ENCODE measurements at regions not wholly inside any gene's neighbourhood (a gene's known extent, or its start where the extent isn't known, plus 50 kb on each side); places are given as distances from the start of the nearest gene placed in this dataset.

DNA sequence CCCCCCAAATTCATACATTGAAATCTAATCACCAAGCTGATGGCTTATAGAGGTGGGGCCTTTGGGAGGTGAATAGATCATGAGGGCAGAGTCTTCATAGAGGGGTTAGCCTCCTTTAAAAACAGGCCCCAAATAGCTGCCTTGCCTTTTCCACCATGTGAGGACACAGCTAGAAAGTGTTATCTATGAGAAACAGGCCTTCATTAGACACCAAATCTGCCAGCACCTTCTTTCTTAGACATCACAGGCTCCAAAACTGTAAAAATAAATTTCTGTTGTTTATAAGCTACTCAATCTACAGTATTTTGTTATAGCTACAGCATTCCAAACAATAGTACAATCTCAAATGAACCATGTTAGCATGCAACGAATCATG, 459.3 kb upstream of the GCFC2 start:
- Histone ChIP-seq H3K4me2 (ENCODE audit: low read length) (no peak overlapping the region), H2BK5ac (ENCODE audit: low read length) (no peak overlapping the region), H3K4me1 (ENCODE audit: control insufficient read depth, low read depth, low read length) (no peaks in the 10 kb centered on the region), H3K36me3 (ENCODE audit: control insufficient read depth, insufficient read depth, low read length) (no peaks in the 10 kb centered on the region), H4K8ac (ENCODE audit: low read depth, low read length) (no peak overlapping the region), H3K79me1 (ENCODE audit: low read length) (no peaks in the 10 kb centered on the region), H3K4ac (ENCODE audit: low read depth, low read length) (no peak overlapping the region), H3K4me3 (ENCODE audit: low read length) (no peak overlapping the region), H3K27ac (ENCODE audit: low read depth, low read length) (no peak overlapping the region), H3K9ac (ENCODE audit: low read length) (no peak overlapping the region), H3K79me2 (ENCODE audit: control insufficient read depth, insufficient read depth, low read length) (no peaks in the 10 kb centered on the region), H2BK120ac (ENCODE audit: low read depth, low read length) (no peak overlapping the region), H2BK15ac (replicated peaks; ENCODE audit: low read depth) (no peak overlapping the region), H4K5ac (ENCODE audit: low read length) (no peak overlapping the region), H3K56ac (ENCODE audit: low read length) (no peak overlapping the region), H3K27me3 (ENCODE audit: insufficient read depth, low read length, poor library complexity) (no peaks in the 10 kb centered on the region), H3K18ac (ENCODE audit: low read length) (no peak overlapping the region), H3K23ac (ENCODE audit: low read length) (no peak overlapping the region), H2AK5ac (ENCODE audit: low read length) (no peak overlapping the region)
- no peak for DNase-seq
- no CpG with 5 or more reads among the region's 1 CpG for WGBS (ENCODE audit: extremely low coverage, insufficient coverage, low lambda C conversion rate)

DNA sequence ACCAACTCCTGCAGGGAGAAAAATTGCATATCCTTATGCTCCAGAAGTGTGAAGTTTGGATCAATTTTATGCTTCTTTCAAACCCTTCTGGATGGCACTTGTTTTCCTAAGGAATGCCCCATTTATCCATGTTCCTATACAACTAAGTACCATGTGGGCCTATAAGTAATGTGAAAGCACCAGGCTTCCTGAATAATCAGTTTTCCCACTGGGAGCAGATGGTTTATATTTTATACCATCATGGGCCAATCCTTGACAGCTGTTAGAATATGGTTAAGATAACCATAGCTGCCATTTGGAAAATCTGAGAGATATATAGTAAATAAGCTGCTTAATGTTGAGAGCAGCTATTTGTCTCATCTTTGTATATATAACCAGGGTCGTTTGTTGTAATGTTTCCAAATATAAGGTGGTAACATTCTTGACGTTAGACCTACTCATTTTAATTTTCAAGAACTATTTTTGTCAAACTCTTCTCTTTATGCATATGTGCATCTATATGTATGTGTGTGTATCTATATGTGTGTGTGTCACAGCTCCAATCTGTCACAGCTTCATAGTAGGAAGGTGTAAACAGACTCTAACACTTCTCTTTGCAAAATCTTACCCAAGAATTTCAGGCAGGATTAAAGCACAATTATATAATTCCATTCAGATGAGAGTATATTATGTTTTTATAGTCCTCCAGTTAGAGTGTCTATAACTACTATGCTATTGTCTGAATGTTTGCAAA, 458.7 kb upstream of the GCFC2 start:
- no peak overlapping the region for H2BK5ac ChIP-seq (ENCODE audit: low read length)
- H3K79me2 ChIP-seq (ENCODE audit: control insufficient read depth, insufficient read depth, low read length) = no peaks in the 10 kb centered on the region
- H4K5ac ChIP-seq (ENCODE audit: low read length) = no peak overlapping the region
- no peaks in the 10 kb centered on the region for H3K4me1 ChIP-seq (ENCODE audit: control insufficient read depth, low read depth, low read length)
- no peak overlapping the region for H3K18ac ChIP-seq (ENCODE audit: low read length)
- no peak overlapping the region for H2AK5ac ChIP-seq (ENCODE audit: low read length)
- H3K79me1 ChIP-seq (ENCODE audit: low read length) = no peaks in the 10 kb centered on the region
- no peak overlapping the region for H3K56ac ChIP-seq (ENCODE audit: low read length)
- H3K23ac ChIP-seq (ENCODE audit: low read length) = no peak overlapping the region
- WGBS (ENCODE audit: extremely low coverage, insufficient coverage, low lambda C conversion rate) = no CpG with 5 or more reads among the region's 2 CpGs
- H2BK15ac ChIP-seq (replicated peaks; ENCODE audit: low read depth) = no peak overlapping the region
- H3K4me2 ChIP-seq (ENCODE audit: low read length) = no peak overlapping the region
- no peak overlapping the region for H2BK120ac ChIP-seq (ENCODE audit: low read depth, low read length)
- no peak overlapping the region for H3K27ac ChIP-seq (ENCODE audit: low read depth, low read length)
- H3K4me3 ChIP-seq (ENCODE audit: low read length) = no peak overlapping the region
- H3K4ac ChIP-seq (ENCODE audit: low read depth, low read length) = no peak overlapping the region
- no peak overlapping the region for H4K8ac ChIP-seq (ENCODE audit: low read depth, low read length)
- no peak overlapping the region for H3K9ac ChIP-seq (ENCODE audit: low read length)
- no peak for DNase-seq
- H3K36me3 ChIP-seq (ENCODE audit: control insufficient read depth, insufficient read depth, low read length) = no peaks in the 10 kb centered on the region
- H3K27me3 ChIP-seq (ENCODE audit: insufficient read depth, low read length, poor library complexity) = no peaks in the 10 kb centered on the region

DNA sequence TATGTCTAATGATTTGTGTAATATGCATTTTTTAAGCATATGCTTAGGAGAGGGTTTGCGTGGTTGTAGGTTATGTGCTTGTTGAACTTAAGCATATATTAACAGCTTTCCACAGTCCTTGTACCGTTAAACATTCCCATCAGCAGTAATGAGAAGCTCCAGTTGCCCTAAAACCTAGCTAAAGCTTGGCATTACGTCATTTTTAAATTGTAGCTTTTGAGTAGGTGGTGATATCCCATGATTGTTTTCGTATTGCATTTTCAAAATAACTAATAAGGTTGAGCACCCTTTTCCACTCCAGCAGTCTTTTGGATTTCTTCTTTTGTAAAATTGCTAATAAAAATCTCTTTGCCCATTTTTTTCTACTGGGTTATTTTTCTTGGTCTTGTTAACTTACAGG, 453.1 kb upstream of the GCFC2 start:
- Histone ChIP-seq H3K27ac (ENCODE audit: low read depth, low read length) (no peak overlapping the region), H3K4me2 (ENCODE audit: low read length) (no peak overlapping the region), H2BK5ac (ENCODE audit: low read length) (no peak overlapping the region), H2BK15ac (replicated peaks; ENCODE audit: low read depth) (no peak overlapping the region), H2AK5ac (ENCODE audit: low read length) (no peak overlapping the region), H3K23ac (ENCODE audit: low read length) (no peak overlapping the region), H3K18ac (ENCODE audit: low read length) (no peak overlapping the region), H4K8ac (ENCODE audit: low read depth, low read length) (no peak overlapping the region), H3K56ac (ENCODE audit: low read length) (no peak overlapping the region), H3K9ac (ENCODE audit: low read length) (no peak overlapping the region), H3K36me3 (ENCODE audit: control insufficient read depth, insufficient read depth, low read length) (no peaks in the 10 kb centered on the region), H3K4me1 (ENCODE audit: control insufficient read depth, low read depth, low read length) (no peaks in the 10 kb centered on the region), H4K5ac (ENCODE audit: low read length) (no peak overlapping the region), H2BK120ac (ENCODE audit: low read depth, low read length) (no peak overlapping the region), H3K4ac (ENCODE audit: low read depth, low read length) (no peak overlapping the region), H3K4me3 (ENCODE audit: low read length) (no peak overlapping the region), H3K79me1 (ENCODE audit: low read length) (no peaks in the 10 kb centered on the region), H3K27me3 (ENCODE audit: insufficient read depth, low read length, poor library complexity) (no peaks in the 10 kb centered on the region), H3K79me2 (ENCODE audit: control insufficient read depth, insufficient read depth, low read length) (no peaks in the 10 kb centered on the region)
- WGBS (ENCODE audit: extremely low coverage, insufficient coverage, low lambda C conversion rate) = no CpG with 5 or more reads among the region's 4 CpGs
- no peak for DNase-seq

- no CpG with 5 or more reads among the region's 3 CpGs for WGBS (ENCODE audit: extremely low coverage, insufficient coverage, low lambda C conversion rate)
- Histone ChIP-seq H3K9ac (ENCODE audit: low read length) (no peak overlapping the region), H3K4me1 (ENCODE audit: control insufficient read depth, low read depth, low read length) (no peaks in the 10 kb centered on the region), H3K4ac (ENCODE audit: low read depth, low read length) (no peak overlapping the region), H3K18ac (ENCODE audit: low read length) (no peak overlapping the region), H3K56ac (ENCODE audit: low read length) (no peak overlapping the region), H3K4me2 (ENCODE audit: low read length) (no peak overlapping the region), H2BK5ac (ENCODE audit: low read length) (no peak overlapping the region), H2AK5ac (ENCODE audit: low read length) (no peak overlapping the region), H3K4me3 (ENCODE audit: low read length) (no peak overlapping the region), H2BK15ac (replicated peaks; ENCODE audit: low read depth) (no peak overlapping the region), H3K79me1 (ENCODE audit: low read length) (no peaks in the 10 kb centered on the region), H2BK120ac (ENCODE audit: low read depth, low read length) (no peak overlapping the region), H4K5ac (ENCODE audit: low read length) (no peak overlapping the region), H4K8ac (ENCODE audit: low read depth, low read length) (no peak overlapping the region), H3K79me2 (ENCODE audit: control insufficient read depth, insufficient read depth, low read length) (no peaks in the 10 kb centered on the region), H3K23ac (ENCODE audit: low read length) (no peak overlapping the region), H3K27ac (ENCODE audit: low read depth, low read length) (no peak overlapping the region), H3K36me3 (ENCODE audit: control insufficient read depth, insufficient read depth, low read length) (no peaks in the 10 kb centered on the region), H3K27me3 (ENCODE audit: insufficient read depth, low read length, poor library complexity) (no peaks in the 10 kb centered on the region)
- no peak for DNase-seq
These were observed 450.0 kb upstream of the GCFC2 start for GRCh38 chr2:76160670-76161069.

DNA sequence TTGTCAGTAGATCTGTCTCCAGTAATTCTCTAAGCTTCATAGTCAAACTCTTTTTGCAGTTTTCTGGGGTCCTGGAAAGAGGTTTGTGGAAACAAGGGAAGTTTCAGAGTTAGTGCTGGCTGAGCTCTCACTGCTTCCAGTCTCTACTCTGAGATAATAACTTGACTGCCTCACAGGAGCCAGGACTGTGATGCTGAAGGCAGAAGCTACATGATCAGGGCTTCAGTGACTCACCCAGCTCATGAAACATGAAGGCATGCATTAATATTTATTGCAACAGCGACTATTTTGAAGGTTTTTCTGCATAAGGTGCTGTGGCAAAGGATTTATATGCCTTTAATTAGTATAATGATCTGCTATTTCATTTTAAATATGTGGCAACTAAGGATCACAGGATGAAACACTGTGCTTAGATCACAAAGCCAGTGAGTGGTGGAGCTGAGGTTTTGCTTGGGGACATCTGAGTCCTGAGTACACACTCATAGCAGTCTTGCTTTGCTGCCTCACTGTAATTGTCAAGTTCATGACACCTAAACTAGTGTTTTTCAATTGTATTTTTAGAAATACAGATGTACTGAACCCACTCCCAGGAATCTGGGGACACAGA, 448.4 kb upstream of the GCFC2 start:
- no peak for DNase-seq
- no peaks in the 10 kb centered on the region for H3K36me3 ChIP-seq (ENCODE audit: control insufficient read depth, insufficient read depth, low read length)
- no peak overlapping the region for H3K4ac ChIP-seq (ENCODE audit: low read depth, low read length)
- no peak overlapping the region for H2BK5ac ChIP-seq (ENCODE audit: low read length)
- H3K4me1 ChIP-seq (ENCODE audit: control insufficient read depth, low read depth, low read length) = no peaks in the 10 kb centered on the region
- no peak overlapping the region for H3K4me3 ChIP-seq (ENCODE audit: low read length)
- no peaks in the 10 kb centered on the region for H3K79me2 ChIP-seq (ENCODE audit: control insufficient read depth, insufficient read depth, low read length)
- no peak overlapping the region for H2BK120ac ChIP-seq (ENCODE audit: low read depth, low read length)
- H4K8ac ChIP-seq (ENCODE audit: low read depth, low read length) = no peak overlapping the region
- H2BK15ac ChIP-seq (replicated peaks; ENCODE audit: low read depth) = no peak overlapping the region
- H2AK5ac ChIP-seq (ENCODE audit: low read length) = no peak overlapping the region
- H3K79me1 ChIP-seq (ENCODE audit: low read length) = no peaks in the 10 kb centered on the region
- H4K5ac ChIP-seq (ENCODE audit: low read length) = no peak overlapping the region
- no CpG with 5 or more reads among the region's 1 CpG for WGBS (ENCODE audit: extremely low coverage, insufficient coverage, low lambda C conversion rate)
- H3K56ac ChIP-seq (ENCODE audit: low read length) = no peak overlapping the region
- no peak overlapping the region for H3K18ac ChIP-seq (ENCODE audit: low read length)
- no peak overlapping the region for H3K9ac ChIP-seq (ENCODE audit: low read length)
- H3K23ac ChIP-seq (ENCODE audit: low read length) = no peak overlapping the region
- H3K27me3 ChIP-seq (ENCODE audit: insufficient read depth, low read length, poor library complexity) = no peaks in the 10 kb centered on the region
- no peak overlapping the region for H3K4me2 ChIP-seq (ENCODE audit: low read length)
- H3K27ac ChIP-seq (ENCODE audit: low read depth, low read length) = no peak overlapping the region

- Histone ChIP-seq H3K36me3 (ENCODE audit: control insufficient read depth, insufficient read depth, low read length) (no peaks in the 10 kb centered on the region), H3K56ac (ENCODE audit: low read length) (no peak overlapping the region), H3K23ac (ENCODE audit: low read length) (no peak overlapping the region), H2AK5ac (ENCODE audit: low read length) (no peak overlapping the region), H3K18ac (ENCODE audit: low read length) (no peak overlapping the region), H4K8ac (ENCODE audit: low read depth, low read length) (no peak overlapping the region), H3K4me2 (ENCODE audit: low read length) (no peak overlapping the region), H3K27me3 (ENCODE audit: insufficient read depth, low read length, poor library complexity) (no peaks in the 10 kb centered on the region), H3K4ac (ENCODE audit: low read depth, low read length) (no peak overlapping the region), H2BK5ac (ENCODE audit: low read length) (no peak overlapping the region), H3K4me1 (ENCODE audit: control insufficient read depth, low read depth, low read length) (no peaks in the 10 kb centered on the region), H2BK120ac (ENCODE audit: low read depth, low read length) (no peak overlapping the region), H2BK15ac (replicated peaks; ENCODE audit: low read depth) (no peak overlapping the region), H3K27ac (ENCODE audit: low read depth, low read length) (no peak overlapping the region), H3K79me1 (ENCODE audit: low read length) (no peaks in the 10 kb centered on the region), H4K5ac (ENCODE audit: low read length) (no peak overlapping the region), H3K9ac (ENCODE audit: low read length) (no peak overlapping the region), H3K79me2 (ENCODE audit: control insufficient read depth, insufficient read depth, low read length) (no peaks in the 10 kb centered on the region), H3K4me3 (ENCODE audit: low read length) (no peak overlapping the region)
- no CpG with 5 or more reads among the region's 2 CpGs for WGBS (ENCODE audit: extremely low coverage, insufficient coverage, low lambda C conversion rate)
- DNase-seq = no peak
These were observed 446.8 kb upstream of the GCFC2 start for GRCh38 chr2:76157531-76157930.

All from mesendoderm (in vitro differentiated cells).